ENCODE measurements at regions not wholly inside any gene's neighbourhood (a gene's known extent, or its start where the extent isn't known, plus 50 kb on each side); places are given as distances from the start of the nearest gene placed in this dataset.
"Not testable (repeated sequence)": the region's sequence is repeated elsewhere in the genome, so short reads cannot be mapped to it uniquely, and the experiment has no call there.

GRCh38 chr4:126737899-126738526 lies 894.7 kb upstream of the INTU start:
- DNase-seq (ENCODE audit: low spot score), result no peak

DNA sequence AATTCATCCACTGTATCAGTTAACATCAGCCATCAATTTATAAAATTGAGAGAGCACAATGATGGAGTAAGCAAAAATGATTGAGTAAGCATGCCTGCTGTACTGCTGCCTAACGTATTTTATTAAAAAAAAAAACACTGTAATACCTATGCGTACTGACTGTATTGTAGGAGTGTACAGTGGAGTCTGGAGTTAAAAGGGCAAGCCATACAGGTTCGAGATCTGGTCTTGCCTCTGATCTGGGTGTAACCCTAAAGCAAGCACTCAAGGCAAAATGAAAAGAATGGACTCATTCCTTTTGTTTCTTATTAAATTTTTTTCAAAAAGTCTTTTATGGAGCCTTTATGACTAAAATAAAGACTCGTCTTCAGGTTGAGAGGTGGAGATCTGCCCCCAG lies 894.2 kb upstream of the INTU start:
- DNase-seq (ENCODE audit: low spot score), result no peak

DNA sequence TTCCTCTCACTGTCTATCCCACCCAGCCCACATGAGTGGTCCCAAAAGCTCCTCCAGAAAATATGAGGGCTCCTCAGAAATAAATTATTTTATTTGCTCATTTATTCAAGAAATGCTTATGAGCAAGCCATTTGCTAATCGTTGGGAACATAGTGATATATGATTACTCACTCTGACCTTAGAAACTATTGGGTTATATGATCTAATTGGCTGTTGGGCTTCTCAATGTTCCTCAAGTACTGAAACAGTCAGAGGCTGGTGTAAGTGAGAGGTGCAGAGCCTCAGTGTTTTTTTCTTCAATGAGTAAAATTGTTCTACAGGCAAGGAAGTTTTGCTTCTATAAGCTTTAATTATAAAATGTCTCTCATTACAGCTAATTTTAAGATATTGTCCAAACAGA lies 893.8 kb upstream of the INTU start:
- no peak for DNase-seq (ENCODE audit: low spot score)

GRCh38 chr4:126740687-126741086 lies 892.1 kb upstream of the INTU start:
- no peak for DNase-seq (ENCODE audit: low spot score)

GRCh38 chr4:126742048-126742447 lies 890.7 kb upstream of the INTU start:
- no peak for DNase-seq (ENCODE audit: low spot score)

DNA sequence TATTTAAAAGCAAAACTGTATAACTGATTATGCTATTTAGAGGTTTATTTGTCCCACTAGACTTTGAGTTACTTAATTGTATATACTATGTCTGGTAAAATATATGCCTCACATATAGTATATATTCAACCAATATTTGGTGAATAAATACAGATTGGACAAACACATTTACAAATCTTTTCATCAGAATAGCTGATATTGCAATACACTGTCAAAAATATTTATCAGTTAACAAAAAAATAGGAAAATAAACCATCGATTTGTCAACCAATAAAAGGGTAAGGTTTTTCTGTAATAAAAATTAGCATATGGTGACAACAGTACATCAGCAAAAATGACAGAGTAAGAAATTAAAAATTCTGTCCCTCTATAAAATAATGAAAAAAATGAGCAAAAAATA lies 889.9 kb upstream of the INTU start:
- no peak for DNase-seq (ENCODE audit: low spot score)

- DNase-seq (ENCODE audit: low spot score), result no peak
These were observed 884.0 kb upstream of the INTU start for GRCh38 chr4:126748736-126749135.

GRCh38 chr4:126750723-126751122 lies 882.0 kb upstream of the INTU start:
- DNase-seq (ENCODE audit: low spot score), result no peak

DNA sequence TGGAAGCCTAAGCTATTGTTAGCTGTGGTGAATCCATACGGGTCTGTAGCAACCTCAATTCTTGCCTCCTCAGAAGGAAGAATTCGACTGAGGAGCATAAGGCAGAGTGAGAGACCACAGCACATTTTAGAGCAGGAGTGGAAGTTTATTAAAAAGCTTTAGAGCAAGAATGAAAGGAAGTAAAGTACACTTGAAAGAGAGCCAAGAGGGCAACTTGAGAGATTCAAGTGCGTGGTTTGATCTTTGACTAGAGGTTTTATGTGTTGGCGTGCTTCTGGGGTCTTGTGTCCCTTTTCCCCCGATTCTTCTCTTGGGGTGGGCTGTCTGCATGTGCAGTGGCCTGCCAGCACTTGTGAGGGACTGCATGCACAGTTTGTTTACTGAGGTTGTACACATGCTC lies 880.6 kb upstream of the INTU start:
- no peak for DNase-seq (ENCODE audit: low spot score)

GRCh38 chr4:126752702-126753101 lies 880.1 kb upstream of the INTU start:
- DNase-seq (ENCODE audit: low spot score), result no peak

DNA sequence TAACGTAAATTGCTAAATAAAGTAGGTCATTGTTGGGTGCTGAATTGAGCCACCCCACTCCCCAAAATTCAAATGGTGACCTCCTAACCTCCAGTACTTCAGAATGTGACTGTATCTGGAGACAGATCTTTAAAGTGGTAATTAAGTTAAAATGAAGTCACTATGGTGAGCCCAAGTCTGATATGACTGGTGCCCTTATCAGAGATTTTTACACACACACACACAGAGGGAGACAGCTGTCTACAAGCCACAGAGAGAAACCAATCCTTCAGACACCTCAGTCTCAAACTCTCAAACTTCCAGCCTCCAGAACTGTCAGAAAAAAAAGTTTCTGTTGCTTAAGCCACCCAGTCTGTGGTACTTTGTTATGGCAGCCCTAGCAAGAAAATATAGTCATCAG lies 879.2 kb upstream of the INTU start:
- DNase-seq (ENCODE audit: low spot score), result no peak

DNA sequence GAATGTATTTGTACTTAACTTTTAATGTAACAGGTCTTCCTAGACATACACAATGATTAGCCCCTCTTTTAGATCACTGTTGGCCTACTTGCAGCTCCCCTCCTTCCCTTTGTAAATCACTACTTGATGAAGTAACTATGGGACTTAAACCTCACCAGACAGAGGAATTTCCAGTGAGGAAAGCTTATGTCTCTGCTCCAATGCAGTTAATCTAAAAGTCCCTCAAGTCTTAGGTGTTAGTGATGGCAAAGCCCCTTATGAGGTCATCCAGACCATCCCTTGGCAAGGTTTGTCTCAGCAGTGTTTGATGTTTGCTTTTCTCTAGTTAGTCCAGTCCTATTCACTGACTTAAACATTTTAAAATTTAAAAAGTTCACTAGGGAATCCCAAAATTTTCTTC lies 877.3 kb upstream of the INTU start:
- DNase-seq (ENCODE audit: low spot score), result no peak

- no peak for DNase-seq (ENCODE audit: low spot score)
These were observed 876.5 kb upstream of the INTU start for GRCh38 chr4:126756050-126756829.

GRCh38 chr4:126757219-126757618 lies 875.5 kb upstream of the INTU start:
- no peak for DNase-seq (ENCODE audit: low spot score)

DNA sequence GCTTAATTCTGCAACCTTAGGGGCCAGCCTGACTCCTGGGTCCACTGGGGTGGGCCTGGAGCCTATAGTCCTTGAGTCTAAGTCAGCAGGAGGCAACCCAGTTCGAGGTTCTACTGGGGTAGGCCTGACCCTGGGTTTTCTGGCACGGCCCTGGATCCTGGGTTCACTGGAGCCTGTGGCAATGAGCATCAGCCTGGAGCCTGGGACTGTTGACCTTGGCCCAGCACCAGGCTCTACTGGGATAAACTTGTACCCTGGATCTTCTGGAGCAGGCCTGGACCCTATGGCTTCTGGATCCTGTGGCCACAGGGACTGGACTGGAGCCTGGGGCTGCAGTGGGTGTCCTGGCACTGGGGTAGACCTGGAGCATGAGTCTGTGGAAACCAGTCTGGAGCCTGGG lies 874.3 kb upstream of the INTU start:
- no peak for DNase-seq (ENCODE audit: low spot score)

- no peak for DNase-seq (ENCODE audit: low spot score)
These were observed 870.7 kb upstream of the INTU start for GRCh38 chr4:126761947-126762662.

DNA sequence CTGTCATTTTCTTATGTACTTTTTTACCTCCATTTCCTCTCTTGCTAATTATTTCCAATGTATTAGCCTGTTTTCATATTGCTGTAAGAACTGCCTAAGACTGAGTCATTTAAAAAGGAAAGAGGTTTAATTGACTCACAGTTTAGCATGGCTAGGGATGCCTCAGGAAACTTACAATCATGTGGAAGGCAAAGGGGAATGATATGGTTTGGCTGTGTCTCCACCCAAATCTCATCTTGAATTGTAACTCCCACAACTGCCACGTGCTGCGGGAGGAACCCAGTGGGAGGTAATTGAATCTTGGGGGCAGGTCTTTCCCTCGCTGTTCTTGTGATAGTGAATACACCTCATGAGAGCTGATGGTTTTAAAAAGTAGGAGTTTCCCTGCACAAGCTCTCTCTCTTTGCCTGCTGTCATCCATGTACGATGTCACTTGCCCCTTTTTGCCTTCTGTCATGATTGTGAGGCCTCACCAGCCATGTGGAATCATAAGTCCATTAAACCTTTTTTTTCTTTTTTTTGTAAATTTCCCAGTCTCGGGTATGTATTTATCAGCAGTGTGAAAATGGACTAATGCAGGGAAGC lies 870.0 kb upstream of the INTU start:
- DNase-seq (ENCODE audit: low spot score), result no peak

GRCh38 chr4:126766241-126766640 lies 866.5 kb upstream of the INTU start:
- no peak for DNase-seq (ENCODE audit: low spot score)

GRCh38 chr4:126768338-126768737 lies 864.4 kb upstream of the INTU start:
- DNase-seq (ENCODE audit: low spot score), result no peak

DNA sequence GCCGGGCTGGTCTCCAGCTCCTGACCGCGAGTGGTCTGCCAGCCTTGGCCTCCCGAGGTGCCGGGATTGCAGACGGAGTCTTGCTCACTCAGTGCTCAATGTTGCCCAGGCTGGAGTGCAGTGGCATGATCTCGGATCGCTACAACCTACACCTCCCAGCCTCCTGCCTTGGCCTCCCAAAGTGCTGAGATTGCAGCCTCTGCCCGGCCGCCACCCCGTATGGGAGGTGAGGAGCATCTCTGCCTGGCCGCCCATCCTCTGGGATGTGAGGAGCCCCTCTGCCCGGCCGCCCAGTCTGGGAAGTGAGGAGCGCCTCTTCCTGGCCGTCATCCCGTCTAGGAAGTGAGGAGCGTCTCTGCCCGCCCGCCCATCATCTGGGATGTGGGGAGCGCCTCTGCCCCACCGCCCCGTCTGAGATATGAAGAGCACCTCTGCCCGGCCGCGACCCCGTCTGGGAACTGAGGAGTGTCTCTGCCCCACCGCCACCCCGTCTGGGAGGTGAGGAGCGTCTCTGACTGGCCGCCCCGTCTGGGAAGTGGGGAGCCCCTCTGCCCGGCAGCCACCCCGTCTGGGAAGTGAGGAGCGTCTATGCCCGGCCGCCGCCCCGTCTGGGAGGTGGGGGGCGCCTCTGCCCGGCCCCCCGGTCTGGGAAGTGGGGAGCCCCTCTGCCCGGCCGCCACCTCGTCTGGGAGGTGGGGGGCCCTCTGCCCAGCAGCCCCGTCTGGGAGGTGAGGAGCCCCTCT lies 861.8 kb upstream of the INTU start:
- DNase-seq (ENCODE audit: low spot score), result not testable (repeated sequence)

DNA sequence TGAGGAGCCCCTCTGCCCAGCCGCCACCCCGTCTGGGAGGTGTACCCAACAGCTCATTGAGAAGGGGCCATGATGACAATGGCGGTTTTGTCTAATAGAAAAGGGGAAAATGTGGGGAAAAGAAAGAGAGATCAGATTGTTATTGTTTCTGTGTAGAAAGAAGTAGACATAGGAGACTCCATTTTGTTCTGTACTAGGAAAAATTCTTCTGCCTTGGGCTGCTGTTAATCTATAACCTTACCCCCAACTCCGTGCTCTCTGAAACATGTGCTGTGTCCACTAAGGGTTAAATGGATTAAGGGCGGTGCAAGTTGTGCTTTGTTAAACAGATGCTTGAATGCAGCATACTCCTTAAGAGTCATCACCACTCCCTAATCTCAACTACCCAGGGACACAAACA lies 861.1 kb upstream of the INTU start:
- DNase-seq (ENCODE audit: low spot score), result not testable (repeated sequence)

DNA sequence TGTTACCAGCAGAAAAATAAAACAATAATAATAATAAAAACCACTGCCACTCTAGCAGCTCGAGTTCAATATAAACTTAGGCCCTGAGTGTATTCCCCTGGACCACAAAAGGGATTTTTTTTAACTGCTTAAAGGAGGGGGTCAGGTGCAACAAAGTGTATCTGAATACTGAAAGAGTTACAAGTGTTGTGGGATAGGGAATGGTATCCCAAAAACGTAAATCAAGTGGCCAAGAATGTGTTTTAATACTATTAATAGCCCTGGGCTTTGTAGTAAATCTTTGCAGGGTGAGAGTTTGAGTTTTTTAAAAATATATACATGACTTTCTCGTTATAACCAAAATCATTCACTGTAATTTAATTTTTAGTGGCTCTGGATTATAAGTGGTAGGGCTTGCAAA lies 860.1 kb upstream of the INTU start:
- no peak for DNase-seq (ENCODE audit: low spot score)
